Urinary bladder (tissue), 3 donors: ENCODE measurements at regions not wholly inside any gene's neighbourhood (a gene's known extent, or its start where the extent isn't known, plus 50 kb on each side); places are given as distances from the start of the nearest gene placed in this dataset.

ENCODE experiments used
- DNase-seq: peaks from one replicate; pipeline ENCODE4 v3.0.0-alpha.2; 2015; ENCODE audit errors: extremely low spot score
- H3K27ac ChIP-seq: one replicate; pipeline ENCODE4 v1.5.1; 2013; ENCODE audit warnings: low read depth, mild to moderate bottlenecking, moderate library complexity
- H3K36me3 ChIP-seq: one replicate; pipeline ENCODE4 v1.6.1; 2013; ENCODE audit warnings: mild to moderate bottlenecking, moderate library complexity; ENCODE audit not compliant: insufficient read depth
- H3K4me1 ChIP-seq: one replicate; pipeline ENCODE4 v1.6.1; 2013; ENCODE audit warnings: mild to moderate bottlenecking, moderate library complexity; ENCODE audit not compliant: insufficient read depth
- H3K4me3 ChIP-seq: one replicate; pipeline ENCODE4 v1.5.1; 2013; ENCODE audit warnings: low read depth, low read length
- WGBS: extraction: QIAGEN DNeasy Blood & Tissue Kit; methylation state at CpG from one replicate; pipeline ENCODE4 v1.1.7; 2013; 5-methylcytosine and 5-hydroxymethylcytosine counted together
- donor health status: healthy with polysubstance abuse.
- donor health status: healthy.

DNA sequence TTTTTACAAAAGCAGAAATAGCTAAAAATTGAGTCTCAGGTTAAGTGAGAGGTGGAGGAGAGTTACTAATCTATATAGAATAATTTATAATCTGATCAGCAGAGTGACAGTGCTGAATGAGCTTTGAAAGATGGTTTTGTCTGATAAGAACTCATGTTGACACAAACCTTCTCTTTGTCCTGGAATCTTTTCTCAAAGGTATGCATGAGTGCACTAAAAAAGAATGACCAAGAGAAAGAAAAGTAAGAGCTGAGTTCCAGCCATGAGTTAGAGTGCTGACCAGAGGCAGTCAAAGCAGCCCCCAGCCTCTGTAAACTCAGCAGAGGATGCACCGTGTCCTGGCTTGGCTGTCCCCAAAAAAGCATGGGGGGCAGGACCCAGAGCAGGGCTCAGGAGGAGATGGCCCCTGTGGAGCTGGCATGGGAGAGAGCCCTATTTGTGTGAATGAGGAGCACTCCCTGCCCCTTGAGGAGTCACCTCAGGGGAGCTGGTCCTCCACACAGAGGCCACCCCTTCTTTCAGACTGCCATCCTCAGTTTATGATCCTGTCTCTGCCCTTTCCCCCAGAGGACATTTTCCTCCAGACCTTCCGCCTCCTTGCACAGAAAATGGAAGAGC lies 129.8 kb downstream of the SEC23A start:
- Histone ChIP-seq H3K27ac (no peak overlapping the region), H3K4me1 (no peaks in the 10 kb centered on the region), H3K36me3 (no peaks in the 10 kb centered on the region), H3K4me3 (no peak overlapping the region)
- DNase-seq = no peak
- WGBS = 70% methylated on average over 2 of the region's 2 CpGs

- no peak for DNase-seq
- no peaks in the 10 kb centered on the region for H3K36me3 ChIP-seq
- no peaks in the 10 kb centered on the region for H3K4me1 ChIP-seq
- H3K27ac ChIP-seq = no peak overlapping the region
- 93% methylated on average over 3 of the region's 3 CpGs for WGBS
- H3K4me3 ChIP-seq = no peak overlapping the region
Measured at GRCh38 chr14:38972511-38972910, 130.5 kb downstream of the SEC23A start.

DNA sequence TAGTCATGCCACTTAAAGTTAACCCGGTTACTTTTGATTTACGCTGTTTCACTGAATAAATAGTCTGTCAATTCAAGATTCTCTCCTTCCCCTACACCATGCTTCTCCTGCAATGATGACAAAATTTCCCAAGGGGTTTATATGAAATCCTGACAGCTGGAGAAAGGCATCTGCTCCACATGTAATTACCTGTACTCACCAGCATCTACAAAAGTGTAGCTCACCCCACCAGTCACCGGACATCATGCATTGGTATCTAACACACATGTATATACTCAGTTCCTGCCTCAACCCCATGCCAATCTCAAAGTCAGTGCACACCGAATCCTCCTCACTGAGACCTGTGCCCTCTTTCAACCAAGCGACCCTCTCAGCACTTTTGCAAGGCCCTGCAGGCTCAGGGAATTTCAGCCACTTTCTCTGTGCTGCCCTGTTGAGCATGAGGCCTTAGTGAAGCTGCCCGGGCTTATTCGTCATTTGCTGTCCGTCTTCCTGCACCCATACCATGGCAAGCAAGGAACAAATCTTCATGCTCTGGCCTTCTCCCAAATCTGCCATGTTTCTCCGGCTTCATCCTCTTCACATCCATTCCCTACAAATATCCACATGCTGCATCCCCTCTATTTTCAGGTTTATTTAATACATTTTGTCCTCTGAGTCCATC lies 131.6 kb downstream of the SEC23A start:
- no peak for DNase-seq
- no peak overlapping the region for H3K4me3 ChIP-seq
- 85% methylated on average over 9 of the region's 9 CpGs for WGBS
- no peaks in the 10 kb centered on the region for H3K4me1 ChIP-seq
- H3K27ac ChIP-seq = no peak overlapping the region
- no peaks in the 10 kb centered on the region for H3K36me3 ChIP-seq

GRCh38 chr14:38964630-38965029 lies 138.4 kb downstream of the SEC23A start:
- H3K27ac ChIP-seq = no peak overlapping the region
- no peak overlapping the region for H3K4me3 ChIP-seq
- DNase-seq = no peak
- H3K4me1 ChIP-seq = no peaks in the 10 kb centered on the region
- H3K36me3 ChIP-seq = no peaks in the 10 kb centered on the region

DNA sequence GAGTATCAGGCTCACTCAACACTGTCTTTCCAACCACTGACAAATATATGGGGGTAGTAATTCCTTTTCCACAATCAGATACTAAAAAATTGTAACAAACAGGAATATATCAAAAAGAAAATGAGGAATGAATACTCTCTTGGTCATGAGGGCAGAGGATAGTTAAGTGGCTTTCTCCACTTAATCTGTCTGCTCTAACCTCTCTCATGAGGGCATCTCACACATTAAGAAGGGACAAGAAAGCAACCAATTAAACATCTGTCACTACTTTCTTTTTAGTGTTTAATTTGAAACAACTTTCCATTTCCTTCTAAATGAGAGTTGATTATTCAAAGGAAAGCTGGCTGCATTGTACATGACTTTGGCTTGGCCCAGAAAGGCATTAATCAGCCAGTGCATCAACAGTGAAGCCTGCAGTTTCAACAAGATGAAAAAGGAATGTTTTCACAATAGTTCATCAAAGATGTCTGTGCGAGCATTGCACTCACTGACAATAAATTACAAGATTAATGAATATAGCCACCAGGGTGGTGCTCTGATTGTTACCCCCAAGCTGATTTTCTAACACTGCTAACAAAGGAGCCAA lies 142.0 kb downstream of the SEC23A start:
- 39% methylated on average over 1 of the region's 1 CpG for WGBS
- no peak overlapping the region for H3K4me3 ChIP-seq
- H3K27ac ChIP-seq = no peak overlapping the region

GRCh38 chr14:38959021-38959420 lies 144.0 kb downstream of the SEC23A start:
- Histone ChIP-seq H3K4me3 (no peak overlapping the region), H3K27ac (no peak overlapping the region), H3K36me3 (no peaks in the 10 kb centered on the region), H3K4me1 (no peaks in the 10 kb centered on the region)
- 78% methylated on average over 3 of the region's 3 CpGs for WGBS
- DNase-seq = no peak

More for the DNA sequence above, 142.0 kb downstream of the SEC23A start:
- no peaks in the 10 kb centered on the region for H3K4me1 ChIP-seq
- DNase-seq = no peak
- no peaks in the 10 kb centered on the region for H3K36me3 ChIP-seq

GRCh38 chr14:38958589-38958988 lies 144.4 kb downstream of the SEC23A start:
- WGBS = 82% methylated on average over 3 of the region's 3 CpGs
- Histone ChIP-seq H3K36me3 (no peaks in the 10 kb centered on the region), H3K4me3 (no peak overlapping the region), H3K4me1 (no peaks in the 10 kb centered on the region), H3K27ac (no peak overlapping the region)
- no peak for DNase-seq

DNA sequence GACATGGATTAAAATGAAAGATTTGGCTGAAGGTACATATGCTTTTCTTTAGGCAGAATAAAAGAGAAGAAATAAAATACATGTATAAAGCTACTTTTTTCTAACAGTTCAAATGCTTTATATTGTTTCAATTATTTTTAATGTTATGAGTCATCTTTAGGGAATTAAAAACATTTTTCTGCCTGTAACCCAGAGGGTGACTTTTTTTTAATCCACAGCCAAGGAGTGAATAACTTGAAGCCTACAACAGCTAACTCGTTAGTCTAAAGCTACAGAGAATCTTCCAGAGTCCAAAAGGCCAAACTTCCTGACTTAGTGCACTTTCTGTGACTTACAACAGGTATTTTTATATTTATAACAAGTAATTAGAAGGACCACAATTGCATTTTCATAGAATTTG lies 151.6 kb downstream of the SEC23A start:
- Histone ChIP-seq H3K27ac (no peak overlapping the region), H3K4me1 (no peaks in the 10 kb centered on the region), H3K4me3 (no peak overlapping the region), H3K36me3 (no peaks in the 10 kb centered on the region)
- WGBS = 32% methylated on average over 1 of the region's 1 CpG
- no peak for DNase-seq

GRCh38 chr14:38950676-38951075 lies 152.4 kb downstream of the SEC23A start:
- Histone ChIP-seq H3K27ac (no peak overlapping the region), H3K4me3 (no peak overlapping the region), H3K36me3 (no peaks in the 10 kb centered on the region), H3K4me1 (no peaks in the 10 kb centered on the region)
- 69% methylated on average over 4 of the region's 4 CpGs for WGBS
- DNase-seq = no peak

DNA sequence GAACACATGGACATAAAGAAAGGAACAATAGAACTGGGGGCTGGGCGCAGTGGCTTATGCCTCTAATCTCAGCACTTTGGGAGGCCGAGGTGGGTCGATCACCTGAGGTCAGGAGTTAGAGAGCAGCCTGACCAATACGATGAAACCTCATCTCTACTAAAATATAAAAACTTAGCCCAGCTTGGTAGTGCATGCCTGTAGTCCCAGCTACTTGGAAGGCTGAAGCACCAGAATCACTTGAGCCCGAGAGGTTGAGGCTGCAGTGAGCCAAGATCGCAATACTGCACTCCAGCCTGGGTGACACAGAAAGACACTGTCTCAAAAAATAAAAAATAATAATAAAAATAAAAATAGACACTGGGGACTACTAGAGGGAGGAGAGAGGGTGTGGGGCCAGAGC lies 154.5 kb downstream of the SEC23A start:
- DNase-seq = no peak
- H3K27ac ChIP-seq = no peak overlapping the region
- no peaks in the 10 kb centered on the region for H3K36me3 ChIP-seq
- H3K4me1 ChIP-seq = no peaks in the 10 kb centered on the region
- 91% methylated on average over 6 of the region's 6 CpGs for WGBS
- no peak overlapping the region for H3K4me3 ChIP-seq

DNA sequence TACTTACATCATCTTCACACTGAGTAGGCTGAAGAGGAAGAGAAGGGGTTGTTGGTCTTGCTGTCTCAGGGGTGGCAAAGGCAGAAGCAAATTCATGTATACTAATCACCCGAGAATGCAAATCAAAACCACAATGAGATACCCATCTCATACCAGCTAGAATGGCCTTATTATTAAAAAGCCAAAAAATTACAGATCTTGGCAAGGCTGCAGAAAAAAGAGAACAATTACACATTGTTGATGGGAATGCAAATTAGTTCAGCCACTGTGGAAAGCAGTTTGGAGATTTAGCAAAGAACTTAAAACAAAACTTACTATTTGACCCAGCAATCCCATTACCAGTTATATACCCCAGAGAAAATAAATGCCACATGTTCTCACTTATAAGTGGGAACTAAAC lies 154.9 kb downstream of the SEC23A start:
- no peak for DNase-seq
- WGBS = 85% methylated on average over 1 of the region's 1 CpG
- Histone ChIP-seq H3K27ac (no peak overlapping the region), H3K4me1 (no peaks in the 10 kb centered on the region), H3K36me3 (no peaks in the 10 kb centered on the region), H3K4me3 (no peak overlapping the region)

DNA sequence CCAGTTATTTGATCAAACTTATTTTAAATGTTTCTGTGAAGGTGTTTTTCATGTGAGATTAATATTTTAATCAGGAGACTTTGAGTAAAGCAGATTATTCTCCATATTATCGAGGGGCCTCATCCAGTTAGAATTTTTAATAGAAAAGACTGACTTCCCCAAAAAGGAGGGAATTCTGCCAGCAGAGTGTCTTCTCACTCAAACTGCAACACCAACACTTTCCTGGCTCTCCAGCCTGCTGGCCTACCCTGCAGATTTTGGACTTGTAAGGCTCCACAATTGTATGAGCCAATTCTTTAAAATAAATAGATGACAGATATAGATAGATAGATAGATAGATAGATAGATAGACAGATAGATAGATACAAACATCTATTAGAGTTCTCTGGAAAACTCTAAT lies 155.7 kb downstream of the SEC23A start:
- no peak overlapping the region for H3K27ac ChIP-seq
- DNase-seq = no peak
- H3K4me1 ChIP-seq = no peaks in the 10 kb centered on the region
- 82% methylated on average over 1 of the region's 1 CpG for WGBS
- H3K36me3 ChIP-seq = no peaks in the 10 kb centered on the region
- H3K4me3 ChIP-seq = no peak overlapping the region

DNA sequence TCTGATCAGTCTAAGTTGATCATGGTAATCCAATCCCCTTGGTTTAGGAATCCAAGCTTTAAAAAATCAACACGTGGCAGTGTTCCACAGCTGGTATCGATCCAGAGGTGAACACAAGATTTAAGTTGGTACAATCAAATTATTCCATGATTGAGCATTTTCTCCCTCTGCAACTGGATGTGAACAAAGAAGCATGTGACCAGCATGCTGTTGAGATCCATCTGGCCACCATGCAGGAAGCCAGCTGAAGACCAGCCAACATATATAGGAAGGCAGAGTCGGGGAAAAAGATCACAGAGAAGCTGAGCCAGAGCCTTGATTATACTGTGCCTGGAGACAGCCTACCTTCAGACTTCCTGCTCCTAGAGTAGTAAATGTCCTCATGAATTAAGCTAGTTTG lies 158.3 kb downstream of the SEC23A start:
- 54% methylated on average over 3 of the region's 3 CpGs for WGBS
- no peaks in the 10 kb centered on the region for H3K36me3 ChIP-seq
- no peak overlapping the region for H3K27ac ChIP-seq
- H3K4me3 ChIP-seq = no peak overlapping the region
- DNase-seq = no peak
- H3K4me1 ChIP-seq = no peaks in the 10 kb centered on the region

- DNase-seq = no peak
- Histone ChIP-seq H3K36me3 (no peaks in the 10 kb centered on the region), H3K4me3 (no peak overlapping the region), H3K27ac (no peak overlapping the region), H3K4me1 (no peaks in the 10 kb centered on the region)
- WGBS = 76% methylated on average over 4 of the region's 4 CpGs
Measured at GRCh38 chr14:38941488-38941887, 161.5 kb downstream of the SEC23A start.
